Muscle layer of colon (tissue), 2 donors: ENCODE measurements at regions not wholly inside any gene's neighbourhood (a gene's known extent, or its start where the extent isn't known, plus 50 kb on each side); places are given as distances from the start of the nearest gene placed in this dataset.
"Not testable (repeated sequence)": the region's sequence is repeated elsewhere in the genome, so short reads cannot be mapped to it uniquely, and the experiment has no call there.

Experiments used
- H3K27ac ChIP-seq: one replicate; pipeline ENCODE4 v1.7.0; 2013; ENCODE audit warnings: low read depth, mild to moderate bottlenecking, low read length, moderate library complexity
- H3K27me3 ChIP-seq, 2 donors: one replicate each; pipeline ENCODE4 v1.7.0; 2013; ENCODE audit warnings: low read length in 2 of 2, mild to moderate bottlenecking in 2 of 2; ENCODE audit not compliant: insufficient read depth in 2 of 2, control insufficient read depth in 1 of 2
- H3K36me3 ChIP-seq: one replicate; pipeline ENCODE4 v1.7.0; 2013; ENCODE audit warnings: mild to moderate bottlenecking, low read length; ENCODE audit not compliant: insufficient read depth
- H3K4me1 ChIP-seq: one replicate; pipeline ENCODE4 v1.7.0; 2013; ENCODE audit warnings: mild to moderate bottlenecking, low read length; ENCODE audit not compliant: insufficient read depth
- H3K4me3 ChIP-seq, 2 donors: one replicate each; pipeline ENCODE4 v1.7.0; 2013; ENCODE audit warnings: low read length in 2 of 2, low read depth in 1 of 2, mild to moderate bottlenecking in 1 of 2, moderate library complexity in 1 of 2
- H3K9ac ChIP-seq: one replicate; pipeline ENCODE4 v1.7.0; 2013; ENCODE audit warnings: low read length
- H3K9me3 ChIP-seq: one replicate; pipeline ENCODE4 v1.7.0; 2013; ENCODE audit warnings: mild to moderate bottlenecking, low read length
- donor health status: abdominal sarcoma.
- donor health status: Adenocarcinoma of cecum.

DNA sequence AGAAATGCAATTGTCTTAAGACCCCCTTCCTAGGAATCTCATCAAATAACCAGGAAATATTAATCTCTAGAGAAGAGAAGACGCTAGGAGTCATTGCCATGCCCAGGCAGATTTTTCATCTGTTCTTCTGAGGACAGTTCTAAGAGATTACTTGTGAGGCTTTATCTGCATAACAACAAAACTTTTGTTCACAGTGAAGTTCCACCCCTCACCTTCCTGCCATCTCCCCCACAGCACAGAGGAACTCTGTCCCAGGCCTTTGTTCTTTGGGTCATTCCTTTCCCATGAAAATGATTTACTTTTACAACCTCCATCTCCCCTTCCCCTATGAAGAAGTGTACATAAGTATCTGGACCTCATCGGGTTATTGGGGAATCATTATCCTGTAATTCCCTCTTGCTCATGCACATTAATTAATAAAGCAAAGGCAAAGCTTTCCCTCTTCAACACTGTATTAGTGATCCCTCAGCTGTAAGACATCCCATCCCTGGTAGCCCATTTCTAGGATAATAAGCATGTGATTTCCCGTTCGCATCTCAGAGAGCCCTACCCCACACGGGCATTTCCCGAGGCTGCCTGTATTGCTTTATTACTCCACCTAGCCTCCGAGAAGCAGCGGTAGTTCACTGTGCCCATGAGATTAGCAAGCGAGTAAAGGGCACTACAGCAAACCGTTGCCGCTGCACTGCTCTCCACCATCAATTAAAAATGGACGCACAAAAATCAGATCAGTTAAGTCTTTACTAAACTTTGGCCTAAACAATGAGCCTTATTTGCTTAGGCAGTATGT, 384.4 kb upstream of the CAMK1G start:
- no peaks in the 10 kb centered on the region for H3K27me3 ChIP-seq
- H3K4me3 ChIP-seq = no peak overlapping the region
- H3K9ac ChIP-seq = no peak overlapping the region
- no peaks in the 10 kb centered on the region for H3K36me3 ChIP-seq
- no peaks in the 10 kb centered on the region for H3K9me3 ChIP-seq
- H3K4me1 ChIP-seq = no peaks in the 10 kb centered on the region
- H3K27ac ChIP-seq = no peak overlapping the region

- Histone ChIP-seq H3K9ac (no peak overlapping the region), H3K27ac (no peak overlapping the region), H3K9me3 (no peaks in the 10 kb centered on the region), H3K27me3 (no peaks in the 10 kb centered on the region), H3K4me1 (no peaks in the 10 kb centered on the region), H3K36me3 (no peaks in the 10 kb centered on the region), H3K4me3 (no peak overlapping the region)
Measured at GRCh38 chr1:209199822-209200221, 383.7 kb upstream of the CAMK1G start.

GRCh38 chr1:209202321-209202720, 381.2 kb upstream of the CAMK1G start:
- not testable (repeated sequence) for H3K27me3 ChIP-seq, H3K9me3 ChIP-seq, H3K36me3 ChIP-seq, H3K27ac ChIP-seq, H3K4me3 ChIP-seq, H3K9ac ChIP-seq, H3K4me1 ChIP-seq

DNA sequence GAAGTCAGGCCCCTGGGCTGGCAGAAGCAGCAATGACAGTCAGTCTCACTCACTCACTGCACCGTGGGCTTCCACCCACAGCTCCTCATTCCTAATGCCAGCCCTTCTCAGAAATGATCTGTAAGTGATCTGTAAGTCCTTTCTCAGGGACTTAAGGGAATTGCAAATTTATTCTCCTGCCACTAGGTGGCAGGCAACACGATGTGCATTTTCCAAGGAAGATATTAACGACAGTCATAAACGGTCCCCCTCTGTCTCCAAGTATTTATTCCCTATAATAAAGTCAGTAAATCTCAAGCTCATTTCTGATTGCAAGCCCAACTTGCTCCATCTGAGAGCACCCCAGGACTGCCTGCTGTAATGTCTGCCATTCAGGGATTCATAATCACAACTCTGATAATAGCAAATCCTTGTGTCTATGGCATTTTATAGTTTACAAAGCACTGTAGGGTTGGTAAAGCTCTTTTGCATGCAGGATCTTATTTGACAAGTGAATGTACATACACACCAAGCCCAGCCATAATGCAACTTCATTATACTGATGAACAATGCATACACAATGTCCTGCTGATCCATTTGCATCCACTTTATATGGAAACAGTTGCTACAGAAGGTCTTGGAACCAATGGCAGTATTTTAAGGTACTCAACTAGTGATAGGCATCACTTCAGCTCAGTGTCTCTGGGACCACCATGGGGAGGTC, 380.5 kb upstream of the CAMK1G start:
- Histone ChIP-seq H3K4me3 (no peak overlapping the region), H3K27ac (no peak overlapping the region), H3K9ac (no peak overlapping the region), H3K27me3 (peaks cover 0 to 2% of the 10 kb centered on the region in 2 donors), H3K36me3 (no peaks in the 10 kb centered on the region), H3K4me1 (peaks cover 9% of the 10 kb centered on the region), H3K9me3 (no peaks in the 10 kb centered on the region)

GRCh38 chr1:209203533-209203895, 380.0 kb upstream of the CAMK1G start:
- Histone ChIP-seq H3K27ac (no peak overlapping the region), H3K27me3 (peaks cover 0 to 6% of the 10 kb centered on the region in 2 donors), H3K4me1 (peaks cover 14% of the 10 kb centered on the region), H3K4me3 (no peak overlapping the region), H3K9ac (no peak overlapping the region), H3K9me3 (no peaks in the 10 kb centered on the region), H3K36me3 (no peaks in the 10 kb centered on the region)

- Histone ChIP-seq H3K9ac (no peak overlapping the region), H3K27ac (no peak overlapping the region), H3K4me3 (no peak overlapping the region), H3K36me3 (no peaks in the 10 kb centered on the region), H3K27me3 (peaks cover 0 to 6% of the 10 kb centered on the region in 2 donors), H3K4me1 (peaks cover 16% of the 10 kb centered on the region), H3K9me3 (no peaks in the 10 kb centered on the region)
Measured at GRCh38 chr1:209205039-209205438, 378.5 kb upstream of the CAMK1G start.

GRCh38 chr1:209207126-209207700, 376.3 kb upstream of the CAMK1G start:
- no peaks in the 10 kb centered on the region for H3K9me3 ChIP-seq
- peak overlapping the region; percentile 18 to 58 for H3K4me3 ChIP-seq
- no peaks in the 10 kb centered on the region for H3K36me3 ChIP-seq
- H3K9ac ChIP-seq = no peak overlapping the region
- H3K27me3 ChIP-seq = peaks cover 0 to 6% of the 10 kb centered on the region in 2 donors
- H3K4me1 ChIP-seq = peaks cover 16% of the 10 kb centered on the region
- H3K27ac ChIP-seq = no peak overlapping the region

DNA sequence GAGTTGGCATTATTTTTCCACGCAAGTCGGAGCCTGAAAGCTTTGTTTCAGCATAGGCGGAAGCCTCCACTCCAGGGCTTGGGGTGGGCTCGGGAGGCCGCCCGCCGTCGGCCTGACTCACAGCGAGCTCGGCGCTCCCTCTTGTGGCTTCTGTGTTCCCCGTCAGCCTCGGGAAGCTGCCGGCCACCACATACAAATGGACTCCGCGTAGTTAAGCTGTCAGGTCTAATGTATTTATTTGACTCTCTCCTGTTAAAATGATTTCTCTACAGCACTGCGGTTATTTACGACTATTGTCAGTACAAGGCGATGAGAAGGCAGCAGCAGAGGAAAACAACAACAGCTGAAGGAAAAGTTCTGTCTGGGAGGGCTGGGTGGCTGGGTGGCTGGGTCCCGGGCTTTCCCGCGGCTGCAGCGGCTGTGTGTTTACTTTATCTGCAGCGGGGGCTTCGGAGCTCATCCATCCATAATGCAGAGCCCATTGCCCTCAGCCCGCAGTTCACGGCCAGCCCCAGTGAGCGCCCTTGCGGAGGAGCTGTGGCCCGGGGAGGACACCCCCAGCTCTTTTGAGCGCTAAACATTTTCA, 375.7 kb upstream of the CAMK1G start:
- Histone ChIP-seq H3K27ac (no peak overlapping the region), H3K36me3 (no peaks in the 10 kb centered on the region), H3K9me3 (no peaks in the 10 kb centered on the region), H3K27me3 (peaks cover 0 to 6% of the 10 kb centered on the region in 2 donors), H3K4me3 (peak overlapping the region; percentile 18 to 58), H3K9ac (no peak overlapping the region), H3K4me1 (peaks cover 16% of the 10 kb centered on the region)

- no peaks in the 10 kb centered on the region for H3K36me3 ChIP-seq
- H3K4me1 ChIP-seq = peaks cover 16% of the 10 kb centered on the region
- no peak overlapping the region for H3K27ac ChIP-seq
- H3K27me3 ChIP-seq = peaks cover 0 to 6% of the 10 kb centered on the region in 2 donors
- H3K9me3 ChIP-seq = no peaks in the 10 kb centered on the region
- H3K9ac ChIP-seq = no peak overlapping the region
- no peak overlapping the region for H3K4me3 ChIP-seq
Measured at GRCh38 chr1:209208648-209209047, 374.9 kb upstream of the CAMK1G start.

- Histone ChIP-seq H3K9ac (no peak overlapping the region), H3K4me1 (no peaks in the 10 kb centered on the region), H3K36me3 (no peaks in the 10 kb centered on the region), H3K27ac (no peak overlapping the region), H3K9me3 (no peaks in the 10 kb centered on the region), H3K4me3 (no peak overlapping the region), H3K27me3 (no peaks in the 10 kb centered on the region)
Measured at GRCh38 chr1:209213989-209214388, 369.5 kb upstream of the CAMK1G start.

DNA sequence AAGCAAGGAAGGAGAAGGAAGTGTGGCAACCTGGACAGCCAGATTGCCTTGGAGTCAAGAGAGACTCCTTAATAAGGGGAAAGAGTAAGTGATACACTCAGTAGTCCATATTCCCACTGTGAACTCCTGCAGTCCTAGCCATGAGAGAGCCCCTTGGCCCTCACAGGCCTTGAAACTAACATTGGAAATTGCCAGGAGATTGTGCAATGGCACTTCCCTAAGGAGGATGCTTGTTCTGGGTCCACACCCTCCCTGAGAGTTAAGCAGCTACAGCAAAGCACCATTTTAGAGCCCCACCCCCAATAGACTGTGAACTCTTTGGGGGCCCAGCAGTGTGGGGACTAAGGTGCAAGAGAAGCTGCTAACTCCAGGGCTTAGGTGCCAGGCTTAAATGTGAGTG, 367.7 kb upstream of the CAMK1G start:
- Histone ChIP-seq H3K4me3 (no peak overlapping the region), H3K36me3 (no peaks in the 10 kb centered on the region), H3K27me3 (no peaks in the 10 kb centered on the region), H3K9me3 (no peaks in the 10 kb centered on the region), H3K27ac (no peak overlapping the region), H3K9ac (no peak overlapping the region), H3K4me1 (no peaks in the 10 kb centered on the region)
